ENCODE measurements at regions not wholly inside any gene's neighbourhood (a gene's known extent, or its start where the extent isn't known, plus 50 kb on each side); places are given as distances from the start of the nearest gene placed in this dataset.

DNA sequence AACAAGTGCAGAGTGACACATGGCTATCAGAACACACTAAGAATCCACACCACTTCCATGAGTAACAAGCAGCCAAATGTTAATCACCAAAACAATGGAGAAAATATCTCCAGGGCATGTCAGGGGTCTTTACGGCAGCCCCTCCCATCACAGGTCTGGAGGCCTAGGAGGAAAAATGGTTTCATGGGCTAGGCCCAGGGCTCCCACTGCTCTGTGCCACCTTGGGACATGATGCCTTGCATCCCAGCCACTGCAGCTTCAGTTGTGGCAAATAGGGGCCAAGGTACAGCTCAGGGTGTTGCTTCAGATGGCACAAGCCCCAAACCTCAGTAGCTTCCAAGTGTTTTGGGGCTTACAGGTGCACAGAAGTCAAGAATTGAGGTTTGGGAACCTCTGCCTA is 66.6 kb downstream of the NEURL3 start:
- POLR2A ChIA-PET (ENCODE audit: unreplicated experiment): no interaction called here
- peaks cover 7% of the 10 kb centered on the region for H3K9me3 ChIP-seq (ENCODE audit: insufficient read depth, low read depth)
- H3K27me3 ChIP-seq (ENCODE audit: insufficient read depth, low read depth): no peaks in the 10 kb centered on the region
- H3F3A ChIP-seq (ENCODE audit: insufficient read depth, low read depth): 0 out of 2 replicates have a peak, but pooled peaks cover 4% of the 10 kb centered on the region
- H3K4me1 ChIP-seq (replicated peaks; ENCODE audit: insufficient read depth): no peaks in the 10 kb centered on the region
- H3K4me3 ChIP-seq: no peak overlapping the region
- CTCF ChIA-PET: no interaction called here
- no peak for DNase-seq
- intact Hi-C loops (cut with micrococcal nuclease; ENCODE audit: unreplicated experiment): no loop called here
- H3K4me2 ChIP-seq: no peak overlapping the region
- H3K9me2 ChIP-seq (ENCODE audit: insufficient read depth): no peaks in the 10 kb centered on the region
- no peak overlapping the region for H3K27ac ChIP-seq
- TF ChIP-seq, protein P1, sequence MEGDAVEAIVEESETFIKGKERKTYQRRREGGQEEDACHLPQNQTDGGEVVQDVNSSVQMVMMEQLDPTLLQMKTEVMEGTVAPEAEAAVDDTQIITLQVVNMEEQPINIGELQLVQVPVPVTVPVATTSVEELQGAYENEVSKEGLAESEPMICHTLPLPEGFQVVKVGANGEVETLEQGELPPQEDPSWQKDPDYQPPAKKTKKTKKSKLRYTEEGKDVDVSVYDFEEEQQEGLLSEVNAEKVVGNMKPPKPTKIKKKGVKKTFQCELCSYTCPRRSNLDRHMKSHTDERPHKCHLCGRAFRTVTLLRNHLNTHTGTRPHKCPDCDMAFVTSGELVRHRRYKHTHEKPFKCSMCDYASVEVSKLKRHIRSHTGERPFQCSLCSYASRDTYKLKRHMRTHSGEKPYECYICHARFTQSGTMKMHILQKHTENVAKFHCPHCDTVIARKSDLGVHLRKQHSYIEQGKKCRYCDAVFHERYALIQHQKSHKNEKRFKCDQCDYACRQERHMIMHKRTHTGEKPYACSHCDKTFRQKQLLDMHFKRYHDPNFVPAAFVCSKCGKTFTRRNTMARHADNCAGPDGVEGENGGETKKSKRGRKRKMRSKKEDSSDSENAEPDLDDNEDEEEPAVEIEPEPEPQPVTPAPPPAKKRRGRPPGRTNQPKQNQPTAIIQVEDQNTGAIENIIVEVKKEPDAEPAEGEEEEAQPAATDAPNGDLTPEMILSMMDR (conservative IDR thresholded peaks at IDR 0.05): no peak
- no peak for TF ChIP-seq EZH2 (IDR thresholded peaks at IDR 0.05; ENCODE audit: low read depth)
- H4K20me1 ChIP-seq (ENCODE audit: insufficient read depth): no peaks in the 10 kb centered on the region
- H3K79me2 ChIP-seq (ENCODE audit: low read depth): no peaks in the 10 kb centered on the region
- BruUV-seq (replicated peaks): no TSS peak
- H2AFZ ChIP-seq: no peak overlapping the region
- H3K36me3 ChIP-seq (ENCODE audit: low read depth): 0 out of 2 replicates have a peak, but pooled peaks cover 5% of the 10 kb centered on the region

DNA sequence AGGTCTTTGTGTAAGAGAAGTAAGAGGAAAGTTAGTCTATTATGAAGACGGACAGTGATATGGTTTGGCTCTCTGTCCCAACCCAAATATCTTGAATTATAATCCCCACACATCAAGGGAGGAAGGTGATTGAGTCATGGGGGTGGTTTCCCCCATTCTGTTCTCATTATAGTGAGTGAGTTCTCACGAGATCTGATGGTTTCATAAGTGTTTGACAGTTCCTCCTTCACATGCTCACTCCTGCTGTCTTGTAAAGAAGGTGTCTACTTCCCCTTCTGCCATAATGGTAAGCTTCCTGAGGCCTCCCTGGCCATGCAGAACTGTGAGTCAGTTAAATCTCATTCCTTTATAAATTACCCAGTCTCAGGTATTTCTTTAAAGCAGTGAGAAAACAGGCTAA is 67.6 kb downstream of the NEURL3 start:
- Histone ChIP-seq H3K9me3 (ENCODE audit: insufficient read depth, low read depth) (peaks cover 7% of the 10 kb centered on the region), H3K27me3 (ENCODE audit: insufficient read depth, low read depth) (no peaks in the 10 kb centered on the region), H4K20me1 (ENCODE audit: insufficient read depth) (no peaks in the 10 kb centered on the region), H3K27ac (no peak overlapping the region), H3K4me3 (no peak overlapping the region), H3K79me2 (ENCODE audit: low read depth) (no peaks in the 10 kb centered on the region), H2AFZ (no peak overlapping the region; the same call in 1 of the 2 replicates), H3K36me3 (ENCODE audit: low read depth) (0 out of 2 replicates have a peak, but pooled peaks cover 5% of the 10 kb centered on the region), H3K4me2 (no peak overlapping the region), H3K9me2 (ENCODE audit: insufficient read depth) (no peaks in the 10 kb centered on the region), H3K4me1 (replicated peaks; ENCODE audit: insufficient read depth) (no peaks in the 10 kb centered on the region), H3F3A (ENCODE audit: insufficient read depth, low read depth) (0 out of 2 replicates have a peak, but pooled peaks cover 4% of the 10 kb centered on the region)
- ChIA-PET CTCF (no interaction called here), POLR2A (ENCODE audit: unreplicated experiment) (no interaction called here)
- BruUV-seq (replicated peaks): no TSS peak
- intact Hi-C loops (cut with micrococcal nuclease; ENCODE audit: unreplicated experiment): no loop called here
- DNase-seq: no peak
- no peak for TF ChIP-seq EZH2 (IDR thresholded peaks at IDR 0.05; ENCODE audit: low read depth)
- TF ChIP-seq, protein P1 (conservative IDR thresholded peaks at IDR 0.05): no peak

DNA sequence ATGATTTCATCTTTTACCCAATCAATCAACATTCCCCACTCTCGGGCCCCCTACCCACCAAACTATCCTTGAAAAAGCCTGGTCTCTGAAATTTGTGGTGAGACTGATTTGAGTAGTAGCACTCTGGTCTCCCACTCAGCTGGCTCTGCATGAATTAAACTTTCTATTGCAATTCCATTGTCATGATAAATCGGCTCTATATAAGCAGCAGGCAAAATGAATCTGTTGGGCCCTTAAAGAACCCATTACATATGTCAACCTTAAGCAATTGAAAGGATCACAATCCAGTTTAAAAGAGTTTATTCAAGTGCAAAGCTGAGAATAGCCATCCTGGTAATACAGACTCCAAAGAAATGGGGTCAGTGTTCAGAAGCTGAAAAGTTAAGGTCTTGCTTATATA is 68.2 kb downstream of the NEURL3 start:
- POLR2A ChIA-PET (ENCODE audit: unreplicated experiment): no interaction called here
- Histone ChIP-seq H3K4me3 (no peak overlapping the region), H3K27me3 (ENCODE audit: insufficient read depth, low read depth) (no peaks in the 10 kb centered on the region), H3K27ac (no peak overlapping the region), H3F3A (ENCODE audit: insufficient read depth, low read depth) (peaks cover 4% of the 10 kb centered on the region; the same call in 1 of the 2 replicates), H3K4me2 (no peak overlapping the region), H3K79me2 (ENCODE audit: low read depth) (no peaks in the 10 kb centered on the region), H3K4me1 (replicated peaks; ENCODE audit: insufficient read depth) (no peaks in the 10 kb centered on the region), H2AFZ (no peak overlapping the region), H3K9me2 (ENCODE audit: insufficient read depth) (no peaks in the 10 kb centered on the region), H3K9me3 (ENCODE audit: insufficient read depth, low read depth) (peaks cover 7% of the 10 kb centered on the region), H3K36me3 (ENCODE audit: low read depth) (0 out of 2 replicates have a peak, but pooled peaks cover 5% of the 10 kb centered on the region), H4K20me1 (ENCODE audit: insufficient read depth) (no peaks in the 10 kb centered on the region)
- no peak for TF ChIP-seq EZH2 (IDR thresholded peaks at IDR 0.05; ENCODE audit: low read depth)
- TF ChIP-seq, protein P1 (conservative IDR thresholded peaks at IDR 0.05): no peak
- BruUV-seq (replicated peaks): no TSS peak
- CTCF ChIA-PET: no interaction called here
- intact Hi-C loops (cut with micrococcal nuclease; ENCODE audit: unreplicated experiment): no loop called here
- no peak for DNase-seq

Measured in PC-9 (cell line).